ENCODE measurements at regions not wholly inside any gene's neighbourhood (a gene's known extent, or its start where the extent isn't known, plus 50 kb on each side); places are given as distances from the start of the nearest gene placed in this dataset.

DNA sequence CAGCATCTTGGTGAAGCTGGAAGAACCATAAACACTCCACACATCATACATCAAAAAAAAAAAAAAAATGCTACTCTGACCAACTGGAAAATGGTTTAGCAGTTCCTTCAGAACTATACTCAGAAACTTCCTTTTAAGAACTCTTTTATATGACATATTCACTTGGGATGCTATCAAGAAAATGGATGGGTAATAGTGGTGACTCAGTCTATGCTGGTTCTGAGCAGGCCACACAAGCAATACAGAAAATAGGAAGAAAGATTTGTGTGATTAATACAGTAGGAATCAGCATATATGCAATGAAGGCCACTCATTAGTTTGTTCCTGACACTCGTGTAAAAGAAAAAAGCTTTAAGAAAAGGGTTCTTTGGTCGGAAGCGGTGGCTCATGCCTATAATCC, 123.5 kb upstream of the FAT4 start:
- H3K36me3 ChIP-seq: no peaks in the 10 kb centered on the region
- no peak overlapping the region for H3K27ac ChIP-seq
- TF ChIP-seq POLR2A (IDR thresholded peaks at IDR 0.05): no peak
- TF ChIP-seq, protein P1, sequence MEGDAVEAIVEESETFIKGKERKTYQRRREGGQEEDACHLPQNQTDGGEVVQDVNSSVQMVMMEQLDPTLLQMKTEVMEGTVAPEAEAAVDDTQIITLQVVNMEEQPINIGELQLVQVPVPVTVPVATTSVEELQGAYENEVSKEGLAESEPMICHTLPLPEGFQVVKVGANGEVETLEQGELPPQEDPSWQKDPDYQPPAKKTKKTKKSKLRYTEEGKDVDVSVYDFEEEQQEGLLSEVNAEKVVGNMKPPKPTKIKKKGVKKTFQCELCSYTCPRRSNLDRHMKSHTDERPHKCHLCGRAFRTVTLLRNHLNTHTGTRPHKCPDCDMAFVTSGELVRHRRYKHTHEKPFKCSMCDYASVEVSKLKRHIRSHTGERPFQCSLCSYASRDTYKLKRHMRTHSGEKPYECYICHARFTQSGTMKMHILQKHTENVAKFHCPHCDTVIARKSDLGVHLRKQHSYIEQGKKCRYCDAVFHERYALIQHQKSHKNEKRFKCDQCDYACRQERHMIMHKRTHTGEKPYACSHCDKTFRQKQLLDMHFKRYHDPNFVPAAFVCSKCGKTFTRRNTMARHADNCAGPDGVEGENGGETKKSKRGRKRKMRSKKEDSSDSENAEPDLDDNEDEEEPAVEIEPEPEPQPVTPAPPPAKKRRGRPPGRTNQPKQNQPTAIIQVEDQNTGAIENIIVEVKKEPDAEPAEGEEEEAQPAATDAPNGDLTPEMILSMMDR (IDR thresholded peaks at IDR 0.05): no peak
- DNase-seq: no peak
- no peaks in the 10 kb centered on the region for H3K27me3 ChIP-seq
- H3K4me1 ChIP-seq: no peaks in the 10 kb centered on the region
- H3K4me3 ChIP-seq: no peak overlapping the region
- no peaks in the 10 kb centered on the region for H3K9me3 ChIP-seq

DNA sequence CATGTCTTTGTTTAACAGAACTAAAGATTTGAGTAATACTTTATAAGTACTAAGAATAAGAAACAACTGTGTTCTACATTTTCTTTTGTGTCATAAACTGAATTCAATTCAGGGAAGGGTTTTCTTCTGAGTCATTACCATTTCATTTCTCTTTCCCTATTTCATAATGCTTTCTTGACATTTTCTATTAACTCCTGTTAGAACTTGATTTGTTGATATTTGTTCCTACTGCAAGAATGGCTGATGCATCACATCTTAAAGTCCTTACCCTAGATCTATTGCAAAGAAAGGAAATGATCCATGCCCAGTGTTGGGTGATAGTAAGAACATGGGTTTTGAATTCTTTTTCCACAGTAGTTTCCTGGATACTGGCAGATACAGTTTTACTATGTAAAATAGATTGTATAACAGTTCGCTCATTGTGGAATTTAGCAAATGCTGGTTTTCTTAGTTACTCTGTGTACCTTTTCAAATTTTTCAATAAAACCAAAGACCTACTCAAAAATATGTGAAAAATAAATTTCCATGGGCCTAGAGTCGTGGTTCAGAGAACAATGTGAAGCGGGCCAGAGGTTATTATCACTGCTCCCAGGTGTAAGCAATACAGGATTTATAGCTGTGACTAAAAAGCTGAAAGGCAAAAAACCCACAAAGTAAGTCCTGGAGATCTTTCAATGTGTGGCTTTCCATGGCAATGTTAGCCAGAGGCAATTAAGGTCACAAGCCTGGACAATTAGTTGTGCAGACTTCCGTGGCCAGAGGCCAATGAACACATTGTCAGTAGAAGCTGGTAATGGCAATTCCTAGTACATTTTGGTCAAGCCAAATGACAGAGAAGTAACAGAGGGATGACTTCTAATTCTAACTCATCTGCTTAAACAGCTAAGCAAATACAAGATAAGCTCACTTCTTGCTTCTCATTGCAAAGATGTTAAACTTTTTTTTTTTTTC, 127.3 kb upstream of the FAT4 start:
- Histone ChIP-seq H3K36me3 (no peaks in the 10 kb centered on the region), H3K4me3 (no peak overlapping the region), H3K27ac (no peak overlapping the region), H3K9me3 (no peaks in the 10 kb centered on the region), H3K27me3 (no peaks in the 10 kb centered on the region), H3K4me1 (no peaks in the 10 kb centered on the region)
- no peak for DNase-seq
- TF ChIP-seq, protein P1 (IDR thresholded peaks at IDR 0.05): no peak
- no peak for TF ChIP-seq POLR2A (IDR thresholded peaks at IDR 0.05)

GRCh38 chr4:125184116-125184515, 130.6 kb upstream of the FAT4 start:
- H3K9me3 ChIP-seq: no peaks in the 10 kb centered on the region
- no peaks in the 10 kb centered on the region for H3K4me1 ChIP-seq
- H3K4me3 ChIP-seq: no peak overlapping the region
- no peak overlapping the region for H3K27ac ChIP-seq
- TF ChIP-seq, protein P1 (IDR thresholded peaks at IDR 0.05): no peak
- no peak for TF ChIP-seq POLR2A (IDR thresholded peaks at IDR 0.05)
- no peaks in the 10 kb centered on the region for H3K36me3 ChIP-seq
- DNase-seq: no peak
- H3K27me3 ChIP-seq: no peaks in the 10 kb centered on the region

GRCh38 chr4:125181804-125182203, 133.0 kb upstream of the FAT4 start:
- H3K36me3 ChIP-seq: no peaks in the 10 kb centered on the region
- H3K4me1 ChIP-seq: no peaks in the 10 kb centered on the region
- TF ChIP-seq, protein P1 (IDR thresholded peaks at IDR 0.05): no peak
- TF ChIP-seq POLR2A (IDR thresholded peaks at IDR 0.05): no peak
- no peak overlapping the region for H3K4me3 ChIP-seq
- no peak overlapping the region for H3K27ac ChIP-seq
- no peaks in the 10 kb centered on the region for H3K9me3 ChIP-seq
- no peaks in the 10 kb centered on the region for H3K27me3 ChIP-seq
- no peak for DNase-seq

DNA sequence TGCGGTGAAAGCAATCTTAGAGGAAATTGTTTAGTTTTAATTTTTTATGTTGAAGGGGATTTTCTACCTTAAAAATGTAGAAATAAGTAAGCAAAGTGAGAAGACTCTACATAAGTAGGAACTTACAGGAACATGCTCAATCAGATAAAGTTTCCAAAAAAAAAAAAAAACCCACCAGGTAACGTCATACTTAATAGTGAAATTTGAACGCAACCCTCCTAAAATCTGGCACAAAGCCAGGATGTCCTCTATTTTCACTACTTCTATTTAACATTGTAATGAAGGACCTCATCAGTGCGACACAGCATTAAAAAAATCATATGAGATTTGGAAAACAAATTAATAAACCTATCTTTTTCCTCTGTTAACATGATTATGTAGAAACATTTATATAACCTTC, 135.0 kb upstream of the FAT4 start:
- no peak overlapping the region for H3K27ac ChIP-seq
- no peaks in the 10 kb centered on the region for H3K4me1 ChIP-seq
- no peaks in the 10 kb centered on the region for H3K36me3 ChIP-seq
- no peaks in the 10 kb centered on the region for H3K27me3 ChIP-seq
- no peaks in the 10 kb centered on the region for H3K9me3 ChIP-seq
- no peak overlapping the region for H3K4me3 ChIP-seq
- no peak for TF ChIP-seq POLR2A (IDR thresholded peaks at IDR 0.05)
- TF ChIP-seq, protein P1 (IDR thresholded peaks at IDR 0.05): no peak
- no peak for DNase-seq
